Neural progenitor cell (in vitro differentiated cells): ENCODE measurements at regions not wholly inside any gene's neighbourhood (a gene's known extent, or its start where the extent isn't known, plus 50 kb on each side); places are given as distances from the start of the nearest gene placed in this dataset.
A peak's percentile ranks its signal among the peaks of the same experiment; 100 is the strongest.
"Not testable (repeated sequence)": the region's sequence is repeated elsewhere in the genome, so short reads cannot be mapped to it uniquely, and the experiment has no call there.

Source experiments
- DNase-seq: peaks from one replicate; pipeline ENCODE4 v3.0.0-alpha.2; 2016; ENCODE audit warnings: low spot score
- H2AFZ ChIP-seq: fragments of 200-600 bp; sonication (generic); replicated peaks from 2 replicates; pipeline ENCODE4 v1.6.1; 2016; ENCODE audit warnings: antibody characterized with exemption
- H3F3A ChIP-seq: fragments of 200-600 bp; sonication (generic); 2 replicates; pipeline ENCODE4 v1.6.1; 2016; ENCODE audit warnings: antibody characterized with exemption, low read depth
- H3K27ac ChIP-seq: fragments of 200-600 bp; sonication (generic); 2 replicates; pipeline ENCODE4 v1.5.1; 2016; ENCODE audit warnings: mild to moderate bottlenecking
- H3K27me3 ChIP-seq: fragments of 200-600 bp; sonication (generic); 2 replicates; pipeline ENCODE4 v1.6.1; 2016; ENCODE audit warnings: mild to moderate bottlenecking, moderate library complexity
- H3K36me3 ChIP-seq: fragments of 200-600 bp; sonication (generic); 2 replicates; pipeline ENCODE4 v1.5.1; 2016
- H3K4me1 ChIP-seq: fragments of 200-600 bp; sonication (generic); 2 replicates; pipeline ENCODE4 v1.6.1; 2016; ENCODE audit warnings: mixed run types
- H3K4me2 ChIP-seq: fragments of 200-600 bp; sonication (generic); 2 replicates; pipeline ENCODE4 v1.6.1; 2016
- H3K4me3 ChIP-seq: fragments of 200-600 bp; sonication (generic); 2 replicates; pipeline ENCODE4 v1.5.1; 2016
- H3K79me2 ChIP-seq: fragments of 200-600 bp; sonication (generic); 2 replicates; pipeline ENCODE4 v1.6.1; 2016; ENCODE audit warnings: low read depth
- H3K9ac ChIP-seq: fragments of 200-600 bp; sonication (generic); 2 replicates; pipeline ENCODE4 v1.6.1; 2016
- H3K9me3 ChIP-seq: fragments of 200-600 bp; sonication (generic); 2 replicates; pipeline ENCODE4 v1.5.1; 2016; ENCODE audit warnings: low read depth
- H4K20me1 ChIP-seq: fragments of 200-600 bp; sonication (generic); 2 replicates; pipeline ENCODE4 v1.6.1; 2016; ENCODE audit warnings: low read depth
- H3K27ac Mint-ChIP-seq: 3 replicates; pipeline ENCODE4 v1.8.0; 2021; ENCODE audit warnings: mixed read lengths
- H3K27me3 Mint-ChIP-seq: 2 replicates; pipeline ENCODE4 v1.8.0; 2022; ENCODE audit warnings: low read depth, mild to moderate bottlenecking, inconsistent platforms, moderate library complexity, mixed read lengths; ENCODE audit not compliant: insufficient read depth
- H3K36me3 Mint-ChIP-seq: 3 replicates; pipeline ENCODE4 v1.8.0; 2021; ENCODE audit warnings: mixed read lengths
- H3K4me1 Mint-ChIP-seq: 3 replicates; pipeline ENCODE4 v1.8.0; 2021; ENCODE audit warnings: mixed read lengths
- H3K4me3 Mint-ChIP-seq: 3 replicates; pipeline ENCODE4 v1.8.0; 2021; ENCODE audit warnings: mild to moderate bottlenecking, moderate library complexity, mixed read lengths
- H3K9me3 Mint-ChIP-seq: 3 replicates; pipeline ENCODE4 v1.8.0; 2020; ENCODE audit warnings: mixed read lengths
- CTCF ChIP-seq: fragments of 200-600 bp; sonication (generic); IDR thresholded peaks from 2 replicates; pipeline ENCODE4 v1.5.1; 2017; ENCODE audit warnings: antibody characterized with exemption, mild to moderate bottlenecking
- EZH2 ChIP-seq: fragments of 200-600 bp; sonication (generic); IDR thresholded peaks from 2 replicates; pipeline ENCODE4 v1.6.1; 2017; ENCODE audit warnings: antibody characterized with exemption, mild to moderate bottlenecking, moderate library complexity
- EZH2phosphoT487 ChIP-seq: fragments of 200-600 bp; sonication (generic); IDR thresholded peaks from 2 replicates; pipeline ENCODE4 v1.6.1; 2017; ENCODE audit warnings: antibody characterized with exemption

DNA sequence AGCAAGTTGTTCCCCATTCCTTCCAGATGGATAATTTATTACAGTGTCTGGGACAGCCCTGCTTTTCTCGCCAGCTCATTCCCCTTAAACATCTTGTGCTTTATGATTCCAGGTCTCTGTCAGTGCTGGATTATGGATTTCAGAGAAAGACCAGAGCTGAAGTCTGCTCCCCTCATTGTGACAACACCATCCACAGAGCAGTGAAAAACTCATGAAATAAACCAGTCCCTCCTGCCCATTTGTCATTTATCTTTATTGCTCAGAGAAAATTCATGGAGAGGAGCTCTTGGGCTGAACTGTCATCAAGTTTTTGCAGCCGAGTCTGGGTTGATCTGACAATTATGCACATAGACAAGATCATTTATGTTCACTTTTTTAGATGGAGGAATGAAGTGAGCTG is 92.7 kb upstream of the GPR12 start:
- Histone ChIP-seq H3K9ac (no peak overlapping the region), H3F3A (peaks cover 4% of the 10 kb centered on the region), H3K27me3 (no peaks in the 10 kb centered on the region), H2AFZ (no peak overlapping the region), H3K79me2 (no peaks in the 10 kb centered on the region), H3K4me3 (no peak overlapping the region), H3K27ac (no peak overlapping the region), H3K4me1 (peaks cover 9% of the 10 kb centered on the region), H3K36me3 (no peaks in the 10 kb centered on the region), H3K4me2 (no peak overlapping the region), H4K20me1 (no peaks in the 10 kb centered on the region), H3K9me3 (no peaks in the 10 kb centered on the region)
- Mint-ChIP-seq H3K36me3 (no peaks in the 10 kb centered on the region), H3K4me3 (no peak overlapping the region), H3K4me1 (peaks cover 11% of the 10 kb centered on the region), H3K27ac (no peak overlapping the region), H3K27me3 (peaks cover 9% of the 10 kb centered on the region), H3K9me3 (no peaks in the 10 kb centered on the region)
- no peak for TF ChIP-seq CTCF
- no peak for TF ChIP-seq EZH2phosphoT487
- TF ChIP-seq EZH2, result no peak
- DNase-seq, result no peak

GRCh38 chr13:26847281-26847680 is 86.7 kb upstream of the GPR12 start:
- no peak overlapping the region for H3K4me3 Mint-ChIP-seq
- Histone ChIP-seq H2AFZ (peak overlapping the region; percentile 70), H3K36me3 (no peaks in the 10 kb centered on the region), H3K9ac (no peak overlapping the region), H3K4me2 (peak overlapping the region; percentile 42), H3K79me2 (no peaks in the 10 kb centered on the region), H3K9me3 (no peaks in the 10 kb centered on the region), H4K20me1 (no peaks in the 10 kb centered on the region), H3K27me3 (no peaks in the 10 kb centered on the region), H3F3A (peaks cover 4% of the 10 kb centered on the region), H3K4me1 (peaks cover 20% of the 10 kb centered on the region), H3K27ac (no peak overlapping the region), H3K4me3 (no peak overlapping the region)
- H3K27me3 Mint-ChIP-seq, result peaks cover 13% of the 10 kb centered on the region
- H3K9me3 Mint-ChIP-seq, result no peaks in the 10 kb centered on the region
- peak; percentile 71 for DNase-seq
- H3K27ac Mint-ChIP-seq, result peak overlapping the region; percentile 1
- H3K4me1 Mint-ChIP-seq, result peaks cover 8% of the 10 kb centered on the region
- no peaks in the 10 kb centered on the region for H3K36me3 Mint-ChIP-seq
- no peak for TF ChIP-seq CTCF

- H3K27me3 Mint-ChIP-seq, H2AFZ ChIP-seq, H3K9ac ChIP-seq, H3K36me3 ChIP-seq, H3K4me3 Mint-ChIP-seq, H3K27ac Mint-ChIP-seq, H3K9me3 Mint-ChIP-seq, DNase-seq, H3K27me3 ChIP-seq, H3K4me1 Mint-ChIP-seq, H4K20me1 ChIP-seq, H3K9me3 ChIP-seq, H3K79me2 ChIP-seq, H3K36me3 Mint-ChIP-seq, H3F3A ChIP-seq, H3K27ac ChIP-seq, H3K4me3 ChIP-seq, H3K4me2 ChIP-seq: not testable (repeated sequence)
- H3K4me1 ChIP-seq, result peaks cover 20% of the 10 kb centered on the region
Observed at GRCh38 chr13:26845063-26845462, 84.5 kb upstream of the GPR12 start.

DNA sequence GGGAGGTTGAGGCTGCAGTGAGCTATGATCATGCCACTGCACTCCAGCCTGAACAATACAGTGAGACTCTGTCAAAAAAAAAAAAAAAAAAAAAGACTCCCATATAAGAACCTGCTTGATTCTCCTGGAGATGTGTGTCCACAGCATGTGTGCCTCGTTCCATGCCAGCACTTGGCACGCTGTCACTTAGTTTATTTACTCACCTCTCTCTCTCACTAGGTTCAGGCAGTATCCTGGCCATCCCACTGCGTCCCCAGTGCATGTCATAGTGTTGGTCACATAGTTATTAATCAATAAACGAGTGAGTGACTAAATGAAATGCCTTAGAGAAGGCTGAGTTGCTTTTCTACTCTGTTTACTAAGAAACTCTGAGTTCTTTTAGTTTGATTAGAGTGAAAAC is 79.1 kb upstream of the GPR12 start:
- Histone ChIP-seq H3K27ac (no peak overlapping the region), H3K36me3 (no peaks in the 10 kb centered on the region), H3K79me2 (no peaks in the 10 kb centered on the region), H3K9ac (no peak overlapping the region), H3F3A (no peaks in the 10 kb centered on the region), H2AFZ (peak overlapping the region; percentile 73), H3K4me2 (no peak overlapping the region), H3K27me3 (no peaks in the 10 kb centered on the region), H4K20me1 (no peaks in the 10 kb centered on the region), H3K9me3 (no peaks in the 10 kb centered on the region), H3K4me3 (no peak overlapping the region), H3K4me1 (peaks cover 8% of the 10 kb centered on the region)
- peaks cover 11% of the 10 kb centered on the region for H3K4me1 Mint-ChIP-seq
- no peaks in the 10 kb centered on the region for H3K36me3 Mint-ChIP-seq
- no peak overlapping the region for H3K27ac Mint-ChIP-seq
- DNase-seq, result no peak
- H3K9me3 Mint-ChIP-seq, result peaks cover 3% of the 10 kb centered on the region
- TF ChIP-seq EZH2phosphoT487 (no peak), EZH2 (no peak), CTCF (no peak)
- no peak overlapping the region for H3K4me3 Mint-ChIP-seq
- peaks cover 4% of the 10 kb centered on the region for H3K27me3 Mint-ChIP-seq
